GM12875 (cell line): ENCODE measurements at regions not wholly inside any gene's neighbourhood (a gene's known extent, or its start where the extent isn't known, plus 50 kb on each side); places are given as distances from the start of the nearest gene placed in this dataset.

ENCODE experiments used
- H3K4me3 ChIP-seq: one replicate; pipeline ENCODE4 v1.5.1; 2011; ENCODE audit warnings: low read depth, low read length, control low read depth
- TF ChIP-seq, protein P1 (sequence below): IDR thresholded peaks from 2 replicates; pipeline ENCODE4 v1.5.1; 2011; ENCODE audit warnings: low read depth, mild to moderate bottlenecking, control low read depth, inconsistent platforms, low read length, moderate library complexity, borderline replicate concordance; ENCODE audit not compliant: insufficient read depth

DNA sequence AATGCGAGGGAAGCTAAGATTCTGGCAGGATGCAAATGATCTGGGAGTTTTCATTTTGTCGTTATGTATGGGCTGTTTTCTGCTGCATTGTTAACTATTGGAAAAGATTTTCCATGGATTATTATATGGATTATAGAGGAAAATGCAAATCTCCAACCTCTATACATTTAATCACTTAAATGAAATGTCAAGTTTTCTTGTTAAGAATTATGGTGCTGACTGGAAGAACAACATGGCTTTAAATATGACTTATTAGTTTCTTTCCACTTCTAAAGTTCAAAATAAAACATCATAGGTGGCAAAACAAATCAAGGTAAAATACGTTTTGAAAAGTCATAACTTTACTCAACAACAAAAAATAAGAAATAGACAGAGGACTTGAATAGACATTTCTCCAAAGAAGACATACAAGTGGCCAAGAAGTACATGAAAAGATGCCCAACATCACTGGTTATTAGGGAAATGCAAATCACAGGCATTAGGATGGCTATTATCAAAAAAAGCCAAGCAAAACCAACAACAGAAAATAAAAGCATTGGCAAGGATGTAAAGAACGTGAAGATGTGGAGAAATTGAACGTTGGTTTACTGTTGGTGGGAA lies 56.2 kb upstream of the CLDN5 start:
- H3K4me3 ChIP-seq: no peak overlapping the region
- TF ChIP-seq, protein P1, sequence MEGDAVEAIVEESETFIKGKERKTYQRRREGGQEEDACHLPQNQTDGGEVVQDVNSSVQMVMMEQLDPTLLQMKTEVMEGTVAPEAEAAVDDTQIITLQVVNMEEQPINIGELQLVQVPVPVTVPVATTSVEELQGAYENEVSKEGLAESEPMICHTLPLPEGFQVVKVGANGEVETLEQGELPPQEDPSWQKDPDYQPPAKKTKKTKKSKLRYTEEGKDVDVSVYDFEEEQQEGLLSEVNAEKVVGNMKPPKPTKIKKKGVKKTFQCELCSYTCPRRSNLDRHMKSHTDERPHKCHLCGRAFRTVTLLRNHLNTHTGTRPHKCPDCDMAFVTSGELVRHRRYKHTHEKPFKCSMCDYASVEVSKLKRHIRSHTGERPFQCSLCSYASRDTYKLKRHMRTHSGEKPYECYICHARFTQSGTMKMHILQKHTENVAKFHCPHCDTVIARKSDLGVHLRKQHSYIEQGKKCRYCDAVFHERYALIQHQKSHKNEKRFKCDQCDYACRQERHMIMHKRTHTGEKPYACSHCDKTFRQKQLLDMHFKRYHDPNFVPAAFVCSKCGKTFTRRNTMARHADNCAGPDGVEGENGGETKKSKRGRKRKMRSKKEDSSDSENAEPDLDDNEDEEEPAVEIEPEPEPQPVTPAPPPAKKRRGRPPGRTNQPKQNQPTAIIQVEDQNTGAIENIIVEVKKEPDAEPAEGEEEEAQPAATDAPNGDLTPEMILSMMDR: no peak

- TF ChIP-seq, protein P1: no peak
- no peak overlapping the region for H3K4me3 ChIP-seq
Observed at GRCh38 chr22:19582033-19582693, 58.0 kb upstream of the CLDN5 start.

GRCh38 chr22:19586922-19587684 lies 62.9 kb upstream of the CLDN5 start:
- H3K4me3 ChIP-seq: no peak overlapping the region
- TF ChIP-seq, protein P1: no peak

DNA sequence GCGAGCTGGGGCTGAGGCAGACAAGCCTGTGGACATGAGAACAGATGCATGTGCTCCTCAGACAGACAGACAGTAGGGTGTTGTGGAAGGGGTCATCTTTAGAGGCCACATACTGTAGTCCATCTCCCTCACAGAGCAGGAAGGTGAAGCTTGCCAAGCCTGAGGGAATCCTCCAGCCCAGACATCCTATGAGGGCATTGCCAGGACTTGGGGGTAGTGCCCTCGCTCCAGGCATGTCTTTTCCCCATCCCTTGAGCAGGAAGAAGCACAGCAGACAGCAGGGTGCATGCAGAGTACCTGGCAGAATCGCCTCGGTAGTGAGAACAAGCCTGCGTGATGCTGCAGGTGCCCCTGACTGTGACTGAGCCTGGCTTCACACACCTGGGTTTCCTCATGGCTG lies 66.5 kb upstream of the CLDN5 start:
- TF ChIP-seq, protein P1: no peak
- H3K4me3 ChIP-seq: no peak overlapping the region

- no peak overlapping the region for H3K4me3 ChIP-seq
- TF ChIP-seq, protein P1: no peak
Observed at GRCh38 chr22:19591568-19591967, 67.4 kb upstream of the CLDN5 start.

- TF ChIP-seq, protein P1: no peak
- no peak overlapping the region for H3K4me3 ChIP-seq
Observed at GRCh38 chr22:19592464-19592863, 68.3 kb upstream of the CLDN5 start.
